ENCODE measurements at regions not wholly inside any gene's neighbourhood (a gene's known extent, or its start where the extent isn't known, plus 50 kb on each side); places are given as distances from the start of the nearest gene placed in this dataset.

DNA sequence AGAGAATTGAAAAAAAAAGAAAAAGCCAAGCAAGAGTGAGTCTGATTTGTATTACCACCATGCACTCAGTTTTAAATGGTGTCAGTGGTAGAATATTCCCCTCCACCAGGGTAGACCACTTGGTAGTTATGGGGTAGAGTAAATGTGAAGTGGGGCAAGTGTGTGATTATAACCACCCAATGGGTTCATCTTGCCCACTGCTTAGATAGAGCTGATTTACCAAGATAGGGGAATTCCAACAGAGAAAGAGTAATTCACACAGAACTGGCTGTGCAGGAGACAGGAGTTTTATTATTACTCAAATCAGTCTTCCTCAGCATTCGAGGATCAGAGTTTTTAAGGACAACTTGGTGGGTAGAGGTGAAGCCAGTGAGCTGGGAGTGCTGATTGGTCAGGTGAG, 113.3 kb upstream of the RAI14 start:
- TF ChIP-seq, protein P1, sequence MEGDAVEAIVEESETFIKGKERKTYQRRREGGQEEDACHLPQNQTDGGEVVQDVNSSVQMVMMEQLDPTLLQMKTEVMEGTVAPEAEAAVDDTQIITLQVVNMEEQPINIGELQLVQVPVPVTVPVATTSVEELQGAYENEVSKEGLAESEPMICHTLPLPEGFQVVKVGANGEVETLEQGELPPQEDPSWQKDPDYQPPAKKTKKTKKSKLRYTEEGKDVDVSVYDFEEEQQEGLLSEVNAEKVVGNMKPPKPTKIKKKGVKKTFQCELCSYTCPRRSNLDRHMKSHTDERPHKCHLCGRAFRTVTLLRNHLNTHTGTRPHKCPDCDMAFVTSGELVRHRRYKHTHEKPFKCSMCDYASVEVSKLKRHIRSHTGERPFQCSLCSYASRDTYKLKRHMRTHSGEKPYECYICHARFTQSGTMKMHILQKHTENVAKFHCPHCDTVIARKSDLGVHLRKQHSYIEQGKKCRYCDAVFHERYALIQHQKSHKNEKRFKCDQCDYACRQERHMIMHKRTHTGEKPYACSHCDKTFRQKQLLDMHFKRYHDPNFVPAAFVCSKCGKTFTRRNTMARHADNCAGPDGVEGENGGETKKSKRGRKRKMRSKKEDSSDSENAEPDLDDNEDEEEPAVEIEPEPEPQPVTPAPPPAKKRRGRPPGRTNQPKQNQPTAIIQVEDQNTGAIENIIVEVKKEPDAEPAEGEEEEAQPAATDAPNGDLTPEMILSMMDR (IDR thresholded peaks at IDR 0.05): no peak
- TF ChIP-seq POLR2A (IDR thresholded peaks at IDR 0.05): no peak
